Daoy (cell line): ENCODE measurements at regions not wholly inside any gene's neighbourhood (a gene's known extent, or its start where the extent isn't known, plus 50 kb on each side); places are given as distances from the start of the nearest gene placed in this dataset.

Experiments
- DNase-seq: peaks from one replicate; pipeline ENCODE4 v3.0.0-alpha.2; 2015; ENCODE audit warnings: low read depth

GRCh38 chr1:95167503-95167902 is 50.3 kb downstream of the TLCD4 start:
- DNase-seq: peak; percentile 71

- DNase-seq: no peak
These were observed 50.9 kb downstream of the TLCD4 start for GRCh38 chr1:95168028-95168427.

GRCh38 chr1:95168761-95169351 is 51.7 kb downstream of the TLCD4 start:
- DNase-seq: no peak

- peak; percentile 53 for DNase-seq
These were observed 52.4 kb downstream of the TLCD4 start for GRCh38 chr1:95169548-95169947.

GRCh38 chr1:95171270-95172245 is 54.4 kb downstream of the TLCD4 start:
- no peak for DNase-seq

- DNase-seq: no peak
These were observed 57.1 kb upstream of the RWDD3 start for GRCh38 chr1:95176861-95177260.

GRCh38 chr1:95179205-95179986 is 54.6 kb upstream of the RWDD3 start:
- DNase-seq: no peak

GRCh38 chr1:95180371-95180770 is 53.6 kb upstream of the RWDD3 start:
- DNase-seq: no peak

- DNase-seq: no peak
These were observed 52.9 kb upstream of the RWDD3 start for GRCh38 chr1:95181096-95181495.

- no peak for DNase-seq
These were observed 50.1 kb upstream of the RWDD3 start for GRCh38 chr1:95183952-95184351.
